GM12878 (cell line): ENCODE measurements at regions not wholly inside any gene's neighbourhood (a gene's known extent, or its start where the extent isn't known, plus 50 kb on each side); places are given as distances from the start of the nearest gene placed in this dataset.

ENCODE experiments used
- ATAC-seq: fragments of 200-7000 bp; cut with Tn5 transposase; 3 replicates; pipeline ENCODE4 v1.9.1; 2020; ENCODE audit warnings: mild to moderate bottlenecking, moderate library complexity
- BruUV-seq: library from RNA; stranded (reverse); fragments of 400-500 nt; replicated peaks from 2 replicates; lab custom pipeline; 2021; lab: Mats Ljungman, UMichigan
- CTCF ChIA-PET: fragments of 300-600 bp; sonication (Branson Sonifier 250); formaldehyde crosslinking; extraction: SDS; loops from one replicate; lab custom pipeline; 2021; ENCODE audit warnings: inconsistent platforms; lab: Yijun Ruan, JAX
- POLR2A ChIA-PET: fragments of 350-600 bp; formaldehyde crosslinking; extraction: SDS; loops from one replicate; lab custom pipeline; 2021; ENCODE audit warnings: inconsistent platforms; lab: Charles Lee
- RAD21 ChIA-PET: fragments of 300-600 bp; sonication (Branson Sonifier 250); formaldehyde crosslinking; loops from one replicate; lab custom pipeline; 2023; ENCODE audit warnings: antibody characterized with exemption; ENCODE audit not compliant: unreplicated experiment; lab: Charles Lee
- SMC1A ChIA-PET: fragments of 300-600 bp; sonication (Branson Sonifier 250); formaldehyde crosslinking; loops from one replicate; lab custom pipeline; 2023; ENCODE audit not compliant: unreplicated experiment, uncharacterized antibody; lab: Charles Lee
- DNase-seq: peaks from one replicate; pipeline ENCODE4 v3.0.0-alpha.2; 2011; ENCODE audit warnings: low read depth, low spot score
- FAIRE-seq: peaks from 3 replicates; lab custom pipeline; 2011; peaks lifted over from hg19 to GRCh38; lab: Jason Lieb, UNC
- H2AFZ ChIP-seq: 2 replicates; pipeline ENCODE4 v1.6.0; 2011; ENCODE audit warnings: low read depth, low read length, control low read depth; ENCODE audit not compliant: control insufficient read depth
- H3K27ac ChIP-seq: 2 replicates; pipeline ENCODE4 v1.5.1; 2011; ENCODE audit warnings: control low read depth; ENCODE audit not compliant: control insufficient read depth, insufficient read depth
- H3K27me3 ChIP-seq, 2 experiments: replicated peaks in 1 of 2; 2 replicates each; pipeline versions ENCODE4 v1.6.0 to v1.6.1; 2011; ENCODE audit warnings: low read length in 1 of 2; ENCODE audit not compliant: control insufficient read depth in 2 of 2, insufficient read depth in 2 of 2
- H3K36me3 ChIP-seq, 2 experiments: 2 replicates each; pipeline ENCODE4 v1.5.1; 2011; ENCODE audit warnings: low read length in 1 of 2; ENCODE audit not compliant: control insufficient read depth in 2 of 2, insufficient read depth in 2 of 2
- H3K4me1 ChIP-seq: 2 replicates; pipeline ENCODE4 v1.6.1; 2011; ENCODE audit warnings: mild to moderate bottlenecking, low read length, moderate library complexity, mixed read lengths; ENCODE audit not compliant: control insufficient read depth, insufficient read depth
- H3K4me2 ChIP-seq: 2 replicates; pipeline ENCODE4 v1.6.0; 2011; ENCODE audit warnings: control low read depth; ENCODE audit not compliant: control insufficient read depth, insufficient read depth
- H3K4me3 ChIP-seq: fragments of 200-600 bp; sonication (generic); 2 replicates; pipeline ENCODE4 v1.5.1; 2016
- H3K79me2 ChIP-seq: 2 replicates; pipeline ENCODE4 v1.6.0; 2011; ENCODE audit warnings: low read length; ENCODE audit not compliant: control insufficient read depth, insufficient read depth
- H3K9ac ChIP-seq: 2 replicates; pipeline ENCODE4 v1.8.0; 2011; ENCODE audit warnings: low read length, control low read depth, mixed read lengths; ENCODE audit not compliant: control insufficient read depth, insufficient read depth
- H3K9me3 ChIP-seq: replicated peaks from 3 replicates; pipeline ENCODE4 v1.5.1; 2011; ENCODE audit warnings: mild to moderate bottlenecking, low read length; ENCODE audit not compliant: control insufficient read depth, insufficient read depth
- H4K20me1 ChIP-seq: 2 replicates; pipeline ENCODE4 v1.6.0; 2011; ENCODE audit not compliant: control insufficient read depth, insufficient read depth
- BHLHE40 ChIP-seq, 2 experiments: fragments of 450-650 bp in 1 of 2; IDR thresholded peaks; 2 replicates each; pipeline ENCODE4 v1.6.1; 2011 to 2017; ENCODE audit warnings: low read depth in 2 of 2, borderline replicate concordance in 1 of 2, improper control_type of control experiment in 1 of 2, low read length in 1 of 2, mild to moderate bottlenecking in 1 of 2
- CEBPB ChIP-seq, 2 experiments: fragments of 150-350 bp in 1 of 2; IDR thresholded peaks; 2 replicates each; pipeline ENCODE4 v1.6.1; 2012 to 2014; ENCODE audit warnings: low read depth in 2 of 2, low read length in 2 of 2, borderline replicate concordance in 1 of 2, inconsistent platforms in 1 of 2
- HCFC1 ChIP-seq: fragments of 150-350 bp; IDR thresholded peaks from 2 replicates; pipeline ENCODE4 v1.6.1; 2014; ENCODE audit warnings: low read length
- NR2C2 ChIP-seq: IDR thresholded peaks from 2 replicates; pipeline ENCODE4 v1.6.1; 2011; ENCODE audit warnings: borderline replicate concordance, low read depth; ENCODE audit not compliant: control insufficient read depth, insufficient read length
- NR2F1 ChIP-seq: fragments of 450-650 bp; conservative IDR thresholded peaks from 2 replicates; pipeline ENCODE4 v1.6.1; 2017; ENCODE audit warnings: mild to moderate bottlenecking
- POU2F2 ChIP-seq: IDR thresholded peaks from 3 replicates; pipeline ENCODE4 v1.6.1; 2011; ENCODE audit warnings: low read depth, mild to moderate bottlenecking, low read length, borderline replicate concordance
- PRDM15 ChIP-seq: fragments of 450-650 bp; formaldehyde crosslinking; IDR thresholded peaks from 2 replicates; pipeline ENCODE4 v1.4.0; 2020; ENCODE audit warnings: mild to moderate bottlenecking, moderate library complexity
- REST ChIP-seq: IDR thresholded peaks from 2 replicates; pipeline ENCODE4 v1.6.1; 2012; ENCODE audit warnings: mild to moderate bottlenecking, low read depth, low read length
- STAT1 ChIP-seq: fragments of 450-650 bp; conservative IDR thresholded peaks from 2 replicates; pipeline ENCODE4 v1.6.1; 2014; ENCODE audit warnings: antibody characterized with exemption, mild to moderate bottlenecking
- STAT3 ChIP-seq: IDR thresholded peaks from 2 replicates; pipeline ENCODE4 v1.6.1; 2011; ENCODE audit warnings: low read depth, low read length, improper control_type of control experiment
- SUZ12 ChIP-seq: fragments of 200-600 bp; sonication (generic); IDR thresholded peaks from one replicate; pipeline ENCODE4 v1.6.1; 2018; ENCODE audit warnings: antibody characterized with exemption, mild to moderate bottlenecking; ENCODE audit not compliant: unreplicated experiment
- ZBTB11 ChIP-seq: fragments of 450-650 bp; formaldehyde crosslinking; IDR thresholded peaks from 2 replicates; pipeline ENCODE4 v1.5.0; 2022; ENCODE audit warnings: mild to moderate bottlenecking, missing genetic modification characterization
- ZSCAN29 ChIP-seq: fragments of 450-650 bp; IDR thresholded peaks from 2 replicates; pipeline ENCODE4 v1.6.1; 2017; ENCODE audit warnings: mild to moderate bottlenecking, moderate library complexity
- WGBS: methylation state at CpG from one replicate; pipeline ENCODE4 v1.1.6; 2016; ENCODE audit warnings: low lambda C conversion rate; ENCODE audit not compliant: insufficient replicate concordance, insufficient coverage; ENCODE audit errors: missing lambda C conversion rate; 5-methylcytosine and 5-hydroxymethylcytosine counted together
- in situ Hi-C: fragments of 300-500 bp; cut with MboI; formaldehyde crosslinking; loops from 9 replicates; pipeline ENCODE4 v1.14.3; 2018; ENCODE audit warnings: mixed read lengths
- intact Hi-C: fragments of 100-400 bp; cut with micrococcal nuclease; formaldehyde crosslinking; loops from one replicate; pipeline ENCODE4 v1.14.2; 2022; ENCODE audit not compliant: unreplicated experiment

- H3K79me2 ChIP-seq: no peaks in the 10 kb centered on the region
- H3K36me3 ChIP-seq: no peaks in the 10 kb centered on the region
- FAIRE-seq (no peak), DNase-seq (no peak), ATAC-seq (no peak)
- no peaks in the 10 kb centered on the region; the same call in 2 of the 3 replicates for H3K9me3 ChIP-seq
- no peak overlapping the region for H3K4me2 ChIP-seq
- POLR2A ChIA-PET: no interaction called here
- H3K4me3 ChIP-seq: no peak overlapping the region
- RAD21 ChIA-PET: no interaction called here
- SMC1A ChIA-PET: no interaction called here
- no TSS peak for BruUV-seq
- H3K4me1 ChIP-seq: no peaks in the 10 kb centered on the region
- no peak overlapping the region for H3K27ac ChIP-seq
- no peak overlapping the region for H3K9ac ChIP-seq
- H3K27me3 ChIP-seq: no peaks in the 10 kb centered on the region
- intact Hi-C loops: no loop called here
- in situ Hi-C loops: no loop called here
- H4K20me1 ChIP-seq: no peaks in the 10 kb centered on the region
- 46% methylated on average over 24 of the region's 24 CpGs for WGBS
- CTCF ChIA-PET: no interaction called here
- H2AFZ ChIP-seq: no peak overlapping the region
- TF ChIP-seq SUZ12: no peak
- TF ChIP-seq NR2C2: no peak
- no peak for TF ChIP-seq NR2F1
- TF ChIP-seq HCFC1: no peak
- TF ChIP-seq PRDM15 (CRISPR knock-in tag): no peak
- TF ChIP-seq REST: no peak
- TF ChIP-seq STAT1: no peak
- no peak for TF ChIP-seq STAT3
- no peak for TF ChIP-seq BHLHE40 (IDR thresholded peaks at IDR 0.05; ENCODE audit: borderline replicate concordance in 1 of 2, low read depth in 2 of 2, low read length in 1 of 2)
- TF ChIP-seq CEBPB (IDR thresholded peaks at IDR 0.05; ENCODE audit: borderline replicate concordance in 1 of 2, low read depth in 2 of 2, low read length in 2 of 2): no peak
- TF ChIP-seq ZBTB11 (CRISPR knock-in tag): no peak
- no peak for TF ChIP-seq ZSCAN29
- TF ChIP-seq POU2F2: no peak
These were observed 117.8 kb upstream of the NKX1-1 start for GRCh38 chr4:1523907-1524636.
